ENCODE measurements at regions not wholly inside any gene's neighbourhood (a gene's known extent, or its start where the extent isn't known, plus 50 kb on each side); places are given as distances from the start of the nearest gene placed in this dataset.

DNA sequence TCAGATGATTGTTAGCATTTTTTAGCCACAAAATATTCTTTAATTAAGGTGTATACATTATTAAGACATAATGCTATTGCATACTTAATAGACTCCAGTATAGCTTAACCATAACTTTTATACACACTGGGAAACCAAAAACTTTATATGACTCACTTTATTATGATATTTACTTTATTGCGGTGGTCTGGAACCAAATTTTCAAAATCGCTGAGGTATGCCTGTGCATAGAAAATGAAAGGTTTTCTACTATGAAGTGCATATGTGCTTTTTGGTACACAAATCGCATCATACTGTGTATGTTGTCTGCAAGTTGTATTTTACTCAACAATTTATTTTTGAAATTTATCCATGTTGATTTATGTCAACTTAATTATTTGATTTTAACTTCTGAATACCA is 875.1 kb downstream of the SLC4A3 start:
- in situ Hi-C loops (cut with HindIII; ENCODE audit: low sequenced_read_pairs): no loop called here
- no peak for DNase-seq (ENCODE audit: low spot score)

DNA sequence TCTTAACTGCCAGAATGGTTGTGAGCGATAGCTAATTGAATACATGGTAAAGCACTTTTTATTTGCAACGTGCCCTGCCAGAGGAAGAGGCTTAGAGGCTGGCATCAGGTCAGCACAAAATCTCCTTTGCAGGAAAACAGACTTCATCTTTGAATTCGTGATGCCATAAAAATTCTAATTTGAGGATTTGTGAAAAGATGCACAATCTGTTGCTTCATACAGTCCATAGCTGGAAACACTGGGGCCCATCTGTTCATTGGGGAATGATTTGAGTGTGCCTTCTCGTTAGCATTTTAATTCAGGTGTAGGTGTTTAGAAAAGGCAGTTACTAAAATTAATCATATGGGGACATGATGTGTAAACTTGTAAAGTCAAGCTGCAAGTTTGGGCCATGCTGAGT is 876.0 kb downstream of the SLC4A3 start:
- DNase-seq (ENCODE audit: low spot score): peak; percentile 63
- in situ Hi-C loops (cut with HindIII; ENCODE audit: low sequenced_read_pairs): no loop called here

DNA sequence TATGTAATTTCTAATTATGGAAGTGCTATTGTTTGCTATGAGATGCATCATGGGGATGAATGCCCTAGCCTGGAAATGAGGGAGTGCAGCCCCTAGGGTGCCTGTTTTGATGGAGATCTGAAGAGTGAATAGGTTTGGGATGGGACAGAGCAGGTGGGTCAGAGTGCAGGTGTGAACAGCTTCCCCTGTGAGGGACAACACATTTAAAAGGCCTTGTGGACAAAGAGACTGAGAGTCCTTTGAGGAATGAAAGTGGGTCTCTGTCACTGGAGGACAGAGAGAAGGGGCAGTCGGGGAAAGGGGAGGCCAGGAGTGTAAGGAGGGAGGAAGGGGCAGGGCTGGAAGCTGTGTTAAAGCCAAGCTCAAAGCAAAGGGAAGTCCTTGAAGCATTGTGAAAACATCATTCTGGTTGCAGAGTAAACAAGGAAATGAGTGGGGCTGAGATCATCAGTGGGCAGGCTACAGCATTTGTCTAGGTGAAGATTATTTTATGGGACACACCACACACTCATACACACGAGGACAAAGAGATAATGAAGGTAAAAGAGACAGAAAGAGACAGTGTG is 877.6 kb downstream of the SLC4A3 start:
- no peak for DNase-seq (ENCODE audit: low spot score)
- in situ Hi-C loops (cut with HindIII; ENCODE audit: low sequenced_read_pairs): no loop called here

DNA sequence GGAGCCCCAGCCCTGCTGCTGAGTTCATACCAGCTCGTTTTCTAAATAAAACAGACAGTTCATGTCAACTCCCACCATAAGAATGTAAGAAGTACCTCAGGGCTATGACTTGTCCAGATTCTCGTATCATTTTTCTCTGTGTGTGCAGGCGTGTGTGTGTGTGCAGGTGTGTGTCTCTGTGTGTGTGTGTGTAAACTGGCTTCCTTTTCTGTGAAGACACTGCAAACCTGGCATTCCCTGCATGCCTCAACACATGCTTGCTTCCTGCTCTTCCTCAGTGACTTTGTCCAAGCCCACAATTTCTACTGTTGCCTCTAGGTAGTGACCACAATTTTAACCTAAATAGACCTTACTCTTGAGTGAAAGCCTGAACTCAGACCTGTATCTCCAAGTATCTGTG is 879.0 kb downstream of the SLC4A3 start:
- in situ Hi-C loops (cut with HindIII; ENCODE audit: low sequenced_read_pairs): no loop called here
- DNase-seq (ENCODE audit: low spot score): no peak

DNA sequence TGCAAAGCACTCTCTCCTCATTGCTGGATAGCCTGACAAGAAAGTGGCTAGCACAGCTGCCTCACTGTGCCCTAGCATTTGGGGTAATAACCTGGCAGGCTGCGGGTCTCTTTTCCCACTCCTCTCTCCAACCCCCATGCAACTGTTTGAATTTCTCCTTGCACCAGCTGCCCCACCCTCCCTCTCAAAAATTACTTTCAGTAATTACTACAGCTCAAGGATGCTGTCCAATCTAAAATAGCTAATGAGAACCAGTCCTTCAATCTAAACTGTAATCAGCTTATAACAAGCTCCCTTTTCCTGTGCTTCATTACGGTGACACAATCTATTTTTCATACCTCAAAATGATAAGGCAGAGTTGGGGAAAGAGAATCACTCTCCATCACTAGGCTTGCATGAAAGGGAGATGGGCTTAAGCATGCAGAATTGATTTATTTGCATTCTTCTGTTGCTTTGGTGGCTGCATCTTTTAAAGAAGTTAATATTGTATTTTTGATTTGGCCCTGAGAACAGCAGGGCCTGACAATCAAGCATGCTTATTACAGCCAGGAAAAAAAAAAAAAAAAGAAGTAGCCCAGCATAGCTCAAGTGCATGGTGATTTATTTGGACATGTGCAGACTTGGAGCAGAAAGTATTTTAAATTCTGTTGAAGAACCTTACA is 881.8 kb downstream of the SLC4A3 start:
- in situ Hi-C loops (cut with HindIII; ENCODE audit: low sequenced_read_pairs): no loop called here
- no peak for DNase-seq (ENCODE audit: low spot score)

- in situ Hi-C loops (cut with HindIII; ENCODE audit: low sequenced_read_pairs): no loop called here
- no peak for DNase-seq (ENCODE audit: low spot score)
Observed at GRCh38 chr2:220509966-220510365, 882.5 kb downstream of the SLC4A3 start.

GRCh38 chr2:220510668-220511067 is 883.2 kb downstream of the SLC4A3 start:
- in situ Hi-C loops (cut with HindIII; ENCODE audit: low sequenced_read_pairs): no loop called here
- no peak for DNase-seq (ENCODE audit: low spot score)

DNA sequence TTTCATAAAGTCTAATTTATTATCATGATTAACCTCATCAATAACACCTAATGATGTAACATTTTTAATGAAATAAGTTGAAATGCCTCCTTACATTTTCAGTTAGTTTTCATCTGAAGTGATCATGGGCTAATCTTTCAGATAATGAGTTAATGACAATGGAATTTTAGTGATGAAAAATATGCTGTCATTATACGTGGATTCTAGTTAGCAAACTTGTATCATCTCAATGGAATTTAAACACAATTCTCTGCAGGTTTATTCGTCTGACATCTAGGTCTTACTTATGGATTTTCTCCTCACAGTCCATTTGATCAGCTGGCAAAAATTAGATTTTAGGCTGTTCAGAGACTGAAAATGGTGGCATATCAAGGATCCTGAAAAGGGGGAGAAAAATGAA is 885.0 kb downstream of the SLC4A3 start:
- in situ Hi-C loops (cut with HindIII; ENCODE audit: low sequenced_read_pairs): no loop called here

DNA sequence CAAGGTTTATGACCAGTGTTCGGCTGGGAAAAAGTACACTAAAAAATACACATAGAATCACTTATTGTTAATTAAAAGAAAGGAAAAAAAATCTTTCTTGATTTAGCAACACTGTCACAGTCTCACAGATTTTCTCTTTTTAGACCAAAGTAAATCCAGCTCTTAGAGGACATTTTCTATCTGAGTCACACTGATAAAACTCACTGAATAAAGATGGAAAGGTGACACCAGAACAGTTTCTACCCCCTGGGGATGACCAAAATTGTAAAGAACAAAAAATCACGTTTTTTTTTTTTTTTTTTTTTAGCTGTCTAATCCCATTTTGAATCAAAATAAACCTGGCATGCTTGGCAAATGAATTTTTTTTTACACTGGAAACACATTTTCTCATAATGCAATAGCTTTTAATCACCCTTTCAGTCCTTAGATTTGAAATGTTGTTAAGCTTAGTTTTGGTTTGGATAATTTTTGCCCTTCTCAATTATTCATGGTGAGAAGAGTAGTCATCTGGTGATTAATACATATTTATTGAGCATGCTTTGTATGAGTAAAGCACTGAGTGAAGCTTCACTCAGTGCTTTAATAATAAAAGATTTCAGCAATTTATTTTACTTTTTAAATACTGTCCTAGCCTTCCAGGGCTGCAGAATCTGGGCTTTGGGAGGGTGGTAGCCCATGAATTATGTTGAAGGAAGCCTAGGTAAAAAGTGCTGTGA is 886.3 kb downstream of the SLC4A3 start:
- in situ Hi-C loops (cut with HindIII; ENCODE audit: low sequenced_read_pairs): no loop called here
- no peak for DNase-seq (ENCODE audit: low spot score)

More for the DNA sequence above, 885.0 kb downstream of the SLC4A3 start:
- no peak for DNase-seq (ENCODE audit: low spot score)

GRCh38 chr2:220521551-220521950 is 894.1 kb downstream of the SLC4A3 start:
- in situ Hi-C loops (cut with HindIII; ENCODE audit: low sequenced_read_pairs): no loop called here
- peak; percentile 77 for DNase-seq (ENCODE audit: low spot score)

GRCh38 chr2:220528180-220528675 is 900.8 kb downstream of the SLC4A3 start:
- DNase-seq (ENCODE audit: low spot score): no peak
- in situ Hi-C loops (cut with HindIII; ENCODE audit: low sequenced_read_pairs): no loop called here

DNA sequence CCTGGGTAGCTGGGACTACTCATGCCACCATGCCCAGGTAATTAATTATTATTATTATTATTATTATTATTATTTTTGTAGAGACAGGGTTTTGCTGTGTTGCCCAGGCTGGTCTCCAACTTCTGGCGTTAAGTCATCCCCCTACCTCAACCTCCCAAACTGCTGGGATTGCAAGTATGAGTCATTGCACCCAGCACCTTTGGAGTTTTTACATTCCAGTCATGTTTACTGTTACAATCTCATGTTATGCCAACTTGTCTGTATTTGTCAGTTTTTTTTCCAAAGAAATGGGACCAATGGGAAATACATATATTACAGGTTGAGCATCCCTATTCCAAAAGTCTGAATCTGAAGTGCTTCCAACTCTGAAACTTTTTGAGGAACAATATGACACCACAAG is 903.8 kb downstream of the SLC4A3 start:
- no peak for DNase-seq (ENCODE audit: low spot score)
- in situ Hi-C loops (cut with HindIII; ENCODE audit: low sequenced_read_pairs): no loop called here

DNA sequence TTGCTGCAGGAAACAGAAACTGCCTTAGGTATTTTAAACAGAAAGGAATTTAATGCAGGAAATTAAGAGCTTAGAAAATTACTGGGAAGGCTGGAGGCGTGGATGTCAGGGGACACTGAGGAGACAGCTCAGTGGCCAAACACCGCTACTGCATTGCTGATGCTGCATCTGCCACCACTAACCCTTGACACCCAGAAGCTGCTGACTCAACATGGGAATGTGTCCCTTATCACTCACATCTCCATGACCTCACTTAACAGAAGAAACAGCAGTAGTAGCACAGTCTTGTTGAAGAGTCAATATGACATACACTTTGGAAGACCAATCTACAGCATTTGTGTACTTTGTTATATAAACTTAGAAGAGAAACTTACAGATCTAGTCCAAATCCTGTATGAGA is 906.1 kb downstream of the SLC4A3 start:
- no peak for DNase-seq (ENCODE audit: low spot score)
- in situ Hi-C loops (cut with HindIII; ENCODE audit: low sequenced_read_pairs): no loop called here

GRCh38 chr2:220539481-220539880 is 912.1 kb downstream of the SLC4A3 start:
- in situ Hi-C loops (cut with HindIII; ENCODE audit: low sequenced_read_pairs): no loop called here
- DNase-seq (ENCODE audit: low spot score): no peak

- DNase-seq (ENCODE audit: low spot score): no peak
- in situ Hi-C loops (cut with HindIII; ENCODE audit: low sequenced_read_pairs): no loop called here
Observed at GRCh38 chr2:220544049-220544448, 916.6 kb downstream of the SLC4A3 start.

- no peak for DNase-seq (ENCODE audit: low spot score)
- in situ Hi-C loops (cut with HindIII; ENCODE audit: low sequenced_read_pairs): no loop called here
Observed at GRCh38 chr2:220550995-220551700, 923.7 kb downstream of the SLC4A3 start.

GRCh38 chr2:220552790-220553535 is 925.5 kb downstream of the SLC4A3 start:
- no peak for DNase-seq (ENCODE audit: low spot score)
- in situ Hi-C loops (cut with HindIII; ENCODE audit: low sequenced_read_pairs): no loop called here

GRCh38 chr2:220555961-220556630 is 928.7 kb downstream of the SLC4A3 start:
- in situ Hi-C loops (cut with HindIII; ENCODE audit: low sequenced_read_pairs): no loop called here
- no peak for DNase-seq (ENCODE audit: low spot score)

DNA sequence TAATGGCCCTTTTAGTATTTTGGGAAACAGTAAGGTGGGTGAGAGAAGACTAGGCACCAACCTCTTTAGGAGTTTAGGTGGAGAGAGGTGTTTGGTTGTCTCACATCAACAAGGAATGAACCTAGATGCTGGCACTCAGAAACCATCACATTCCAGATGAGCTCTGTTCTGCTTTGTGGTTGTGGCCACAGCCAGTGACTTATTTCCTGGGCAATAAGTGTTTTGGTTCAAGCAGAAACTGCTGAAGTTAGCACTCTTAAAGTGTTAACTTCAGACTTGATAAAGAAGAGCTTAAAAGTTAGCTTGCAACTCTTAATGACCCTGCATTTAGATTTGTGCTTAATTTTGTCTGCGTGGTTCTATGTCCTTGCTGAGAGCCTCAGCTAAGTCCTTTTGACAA is 929.2 kb downstream of the SLC4A3 start:
- no peak for DNase-seq (ENCODE audit: low spot score)
- in situ Hi-C loops (cut with HindIII; ENCODE audit: low sequenced_read_pairs): no loop called here

Measured in G401 (cell line).